ENCODE measurements at regions not wholly inside any gene's neighbourhood (a gene's known extent, or its start where the extent isn't known, plus 50 kb on each side); places are given as distances from the start of the nearest gene placed in this dataset.

GRCh38 chr10:69716711-69717560, 84.8 kb upstream of the COL13A1 start:
- peak; percentile 49 for DNase-seq (ENCODE audit: low read depth)

- no peak for DNase-seq (ENCODE audit: low read depth)
These were observed 82.8 kb upstream of the COL13A1 start for GRCh38 chr10:69718951-69719350.

- DNase-seq (ENCODE audit: low read depth) = no peak
These were observed 79.9 kb upstream of the COL13A1 start for GRCh38 chr10:69721690-69722310.

- DNase-seq (ENCODE audit: low read depth) = no peak
These were observed 78.1 kb upstream of the COL13A1 start for GRCh38 chr10:69723653-69724052.

GRCh38 chr10:69726850-69727249, 74.9 kb upstream of the COL13A1 start:
- no peak for DNase-seq (ENCODE audit: low read depth)

GRCh38 chr10:69728335-69728870, 73.3 kb upstream of the COL13A1 start:
- no peak for DNase-seq (ENCODE audit: low read depth)

GRCh38 chr10:69729326-69730048, 72.2 kb upstream of the COL13A1 start:
- DNase-seq (ENCODE audit: low read depth) = no peak

GRCh38 chr10:69730251-69731156, 71.2 kb upstream of the COL13A1 start:
- no peak for DNase-seq (ENCODE audit: low read depth)

GRCh38 chr10:69731184-69731583, 70.5 kb upstream of the COL13A1 start:
- DNase-seq (ENCODE audit: low read depth) = no peak

- DNase-seq (ENCODE audit: low read depth) = no peak
These were observed 70.0 kb upstream of the COL13A1 start for GRCh38 chr10:69731698-69732097.

GRCh38 chr10:69732147-69732825, 69.4 kb upstream of the COL13A1 start:
- no peak for DNase-seq (ENCODE audit: low read depth)

- no peak for DNase-seq (ENCODE audit: low read depth)
These were observed 68.9 kb upstream of the COL13A1 start for GRCh38 chr10:69732826-69733150.

- no peak for DNase-seq (ENCODE audit: low read depth)
These were observed 67.9 kb upstream of the COL13A1 start for GRCh38 chr10:69733791-69734261.

- DNase-seq (ENCODE audit: low read depth) = no peak
These were observed 67.3 kb upstream of the COL13A1 start for GRCh38 chr10:69734416-69734796.

- peak; percentile 18 for DNase-seq (ENCODE audit: low read depth)
These were observed 66.8 kb upstream of the COL13A1 start for GRCh38 chr10:69734797-69735468.

- DNase-seq (ENCODE audit: low read depth) = no peak
These were observed 64.6 kb upstream of the COL13A1 start for GRCh38 chr10:69736886-69737641.

- DNase-seq (ENCODE audit: low read depth) = no peak
These were observed 63.6 kb upstream of the COL13A1 start for GRCh38 chr10:69738071-69738470.

GRCh38 chr10:69738858-69739435, 62.8 kb upstream of the COL13A1 start:
- DNase-seq (ENCODE audit: low read depth) = no peak

GRCh38 chr10:69739634-69740033, 62.1 kb upstream of the COL13A1 start:
- DNase-seq (ENCODE audit: low read depth) = no peak
